Esophagus squamous epithelium (tissue), 4 donors: ENCODE measurements at regions not wholly inside any gene's neighbourhood (a gene's known extent, or its start where the extent isn't known, plus 50 kb on each side); places are given as distances from the start of the nearest gene placed in this dataset.

Experiments used
- CTCF ChIP-seq, 6 experiments: fragments of 450-650 bp in 4 of 6; fragments of 200-600 bp in 2 of 6; sonication (generic) in 2 of 6; IDR thresholded peaks; one replicate each; pipeline ENCODE4 v1.5.1; 2016 to 2019; ENCODE audit warnings: antibody characterized with exemption in 6 of 6, mild to moderate bottlenecking in 4 of 6, moderate library complexity in 4 of 6
- POLR2A ChIP-seq, 4 donors: fragments of 450-650 bp; IDR thresholded peaks; one replicate each; pipeline ENCODE4 v1.6.1; 2017; ENCODE audit warnings: antibody characterized with exemption in 4 of 4, mild to moderate bottlenecking in 4 of 4, moderate library complexity in 3 of 4

- no peak for TF ChIP-seq CTCF (IDR thresholded peaks at IDR 0.05)
- no peak for TF ChIP-seq POLR2A (IDR thresholded peaks at IDR 0.05)
Measured at GRCh38 chr4:117965622-117966021, 68.7 kb upstream of the NDST3 start.
